ENCODE measurements at regions not wholly inside any gene's neighbourhood (a gene's known extent, or its start where the extent isn't known, plus 50 kb on each side); places are given as distances from the start of the nearest gene placed in this dataset.

- Mint-ChIP-seq H3K4me3 (no peak overlapping the region), H3K27me3 (no peaks in the 10 kb centered on the region), H3K27ac (no peak overlapping the region), H3K36me3 (no peaks in the 10 kb centered on the region), H3K9me3 (peaks cover 17% of the 10 kb centered on the region), H3K4me1 (no peaks in the 10 kb centered on the region)
Observed at GRCh38 chr21:27062443-27062842, 95.6 kb upstream of the ADAMTS5 start.

DNA sequence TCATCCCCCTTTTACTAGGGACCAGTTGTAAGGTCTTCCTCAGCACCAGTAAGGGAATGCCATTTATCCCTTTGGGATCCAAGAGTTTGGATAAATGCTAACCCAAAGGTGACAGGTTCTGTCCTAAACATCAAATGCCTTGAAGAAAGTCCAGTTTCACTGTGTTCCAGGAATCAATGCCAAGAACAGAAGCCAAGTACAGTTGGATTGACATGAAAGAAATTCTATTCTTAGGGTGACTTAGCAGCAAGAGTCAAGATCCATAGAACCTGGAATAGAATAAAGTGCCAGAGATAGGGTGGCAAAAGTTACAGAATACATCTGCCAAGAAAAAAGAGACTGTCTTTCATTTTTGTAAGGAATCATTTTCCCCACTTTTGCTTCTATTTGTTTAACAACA lies 94.9 kb upstream of the ADAMTS5 start:
- Mint-ChIP-seq H3K27ac (no peak overlapping the region), H3K27me3 (no peaks in the 10 kb centered on the region), H3K4me3 (no peak overlapping the region), H3K9me3 (peaks cover 17% of the 10 kb centered on the region), H3K36me3 (no peaks in the 10 kb centered on the region), H3K4me1 (no peaks in the 10 kb centered on the region)

DNA sequence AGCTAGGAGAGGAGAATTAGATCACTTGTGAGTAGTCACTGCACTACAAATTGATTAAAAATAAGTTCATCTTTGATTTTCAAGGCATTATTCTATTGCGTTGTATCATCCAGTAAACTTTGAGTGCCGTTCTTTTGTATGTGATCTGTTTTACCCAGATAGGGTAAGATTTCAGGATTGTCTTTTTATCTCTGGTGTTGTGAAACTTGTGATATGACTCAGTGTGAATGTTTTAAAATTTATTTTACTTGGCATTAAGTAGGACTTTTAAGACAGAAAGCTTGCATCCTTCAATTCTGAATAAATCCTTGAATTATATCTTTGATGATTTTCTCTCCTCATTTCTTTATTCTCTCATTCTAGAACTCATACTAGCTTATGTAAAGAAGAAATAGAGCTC lies 93.3 kb upstream of the ADAMTS5 start:
- H3K36me3 Mint-ChIP-seq = no peaks in the 10 kb centered on the region
- no peak overlapping the region for H3K27ac Mint-ChIP-seq
- no peaks in the 10 kb centered on the region for H3K4me1 Mint-ChIP-seq
- H3K4me3 Mint-ChIP-seq = no peak overlapping the region
- H3K27me3 Mint-ChIP-seq = no peaks in the 10 kb centered on the region
- H3K9me3 Mint-ChIP-seq = peaks cover 10% of the 10 kb centered on the region

DNA sequence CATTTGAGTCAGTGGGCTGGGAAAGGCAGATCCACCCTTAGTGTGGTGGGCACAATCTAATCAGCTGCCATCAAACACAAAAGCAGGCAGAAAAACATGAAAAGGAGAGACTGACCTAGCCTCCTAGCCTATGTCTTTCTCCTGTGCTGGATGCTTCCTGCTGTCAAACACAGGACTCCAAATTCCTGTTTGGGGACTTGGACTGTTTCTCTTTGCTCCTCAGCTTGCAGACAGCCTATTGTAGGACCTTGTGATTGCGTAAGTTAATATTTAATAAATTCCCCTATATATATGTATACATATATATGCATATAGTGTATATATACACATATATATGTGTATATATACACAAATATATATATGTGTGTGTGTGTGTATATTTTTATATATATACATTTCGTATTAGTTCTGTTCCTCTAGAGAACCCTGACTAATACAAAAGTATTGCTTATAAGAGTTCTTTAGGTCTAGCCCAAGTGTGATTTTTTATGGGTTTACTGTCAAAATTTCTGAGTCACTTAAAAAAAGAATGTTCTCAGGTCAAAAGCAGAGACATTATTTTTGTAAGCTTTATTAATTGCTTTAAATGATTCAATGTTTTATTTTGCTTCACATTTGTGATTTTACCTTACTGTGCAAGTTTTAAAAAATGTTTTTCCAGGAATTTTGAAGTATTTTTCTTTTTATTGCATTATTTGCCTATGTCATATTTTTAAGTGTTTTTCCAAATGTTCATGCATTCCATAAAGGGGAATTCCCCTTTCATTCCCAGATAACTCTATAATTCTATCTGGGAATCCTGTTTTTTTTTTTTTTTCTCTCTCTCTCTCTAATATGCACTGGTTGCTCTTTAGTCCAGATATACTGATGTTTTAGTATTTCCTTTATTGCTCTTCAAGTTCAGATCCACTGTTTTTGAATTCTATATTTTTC lies 92.1 kb upstream of the ADAMTS5 start:
- H3K4me1 Mint-ChIP-seq = no peaks in the 10 kb centered on the region
- H3K27me3 Mint-ChIP-seq = no peaks in the 10 kb centered on the region
- no peak overlapping the region for H3K4me3 Mint-ChIP-seq
- no peak overlapping the region for H3K27ac Mint-ChIP-seq
- H3K36me3 Mint-ChIP-seq = no peaks in the 10 kb centered on the region
- H3K9me3 Mint-ChIP-seq = no peaks in the 10 kb centered on the region

DNA sequence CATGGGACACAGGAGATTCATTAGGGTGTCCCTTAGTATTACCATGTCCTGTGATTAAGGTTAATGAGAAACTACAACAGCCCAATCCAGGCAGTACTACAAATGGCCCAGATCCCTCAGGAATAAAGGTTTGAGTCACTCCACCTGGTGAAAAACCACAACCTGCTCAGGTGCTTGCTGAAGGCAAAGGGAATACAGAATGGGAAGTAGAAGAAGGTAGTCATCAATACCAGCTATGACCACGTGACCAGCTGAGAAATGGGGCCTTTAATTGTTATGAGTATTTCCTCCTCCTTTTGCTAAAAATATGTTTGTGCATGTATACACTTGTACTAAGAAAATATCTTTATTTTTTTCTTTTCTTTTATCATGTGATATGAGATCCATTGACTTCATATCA lies 91.1 kb upstream of the ADAMTS5 start:
- H3K27ac Mint-ChIP-seq = no peak overlapping the region
- no peaks in the 10 kb centered on the region for H3K36me3 Mint-ChIP-seq
- H3K4me1 Mint-ChIP-seq = no peaks in the 10 kb centered on the region
- no peak overlapping the region for H3K4me3 Mint-ChIP-seq
- no peaks in the 10 kb centered on the region for H3K9me3 Mint-ChIP-seq
- no peaks in the 10 kb centered on the region for H3K27me3 Mint-ChIP-seq

GRCh38 chr21:27047658-27048314 lies 80.9 kb upstream of the ADAMTS5 start:
- Mint-ChIP-seq H3K4me1 (no peaks in the 10 kb centered on the region), H3K36me3 (no peaks in the 10 kb centered on the region), H3K27ac (no peak overlapping the region), H3K27me3 (no peaks in the 10 kb centered on the region), H3K4me3 (no peak overlapping the region), H3K9me3 (no peaks in the 10 kb centered on the region)

- H3K4me1 Mint-ChIP-seq = no peaks in the 10 kb centered on the region
- no peak overlapping the region for H3K4me3 Mint-ChIP-seq
- H3K9me3 Mint-ChIP-seq = no peaks in the 10 kb centered on the region
- no peak overlapping the region for H3K27ac Mint-ChIP-seq
- no peaks in the 10 kb centered on the region for H3K36me3 Mint-ChIP-seq
- no peaks in the 10 kb centered on the region for H3K27me3 Mint-ChIP-seq
Observed at GRCh38 chr21:27047283-27047657, 80.4 kb upstream of the ADAMTS5 start.

- Mint-ChIP-seq H3K27ac (no peak overlapping the region), H3K36me3 (no peaks in the 10 kb centered on the region), H3K4me1 (no peaks in the 10 kb centered on the region), H3K9me3 (no peaks in the 10 kb centered on the region), H3K27me3 (no peaks in the 10 kb centered on the region), H3K4me3 (no peak overlapping the region)
Observed at GRCh38 chr21:27045281-27045985, 78.5 kb upstream of the ADAMTS5 start.

- H3K27ac Mint-ChIP-seq = no peak overlapping the region
- no peaks in the 10 kb centered on the region for H3K27me3 Mint-ChIP-seq
- no peaks in the 10 kb centered on the region for H3K9me3 Mint-ChIP-seq
- H3K36me3 Mint-ChIP-seq = no peaks in the 10 kb centered on the region
- no peaks in the 10 kb centered on the region for H3K4me1 Mint-ChIP-seq
- no peak overlapping the region for H3K4me3 Mint-ChIP-seq
Observed at GRCh38 chr21:27043377-27043776, 76.5 kb upstream of the ADAMTS5 start.

DNA sequence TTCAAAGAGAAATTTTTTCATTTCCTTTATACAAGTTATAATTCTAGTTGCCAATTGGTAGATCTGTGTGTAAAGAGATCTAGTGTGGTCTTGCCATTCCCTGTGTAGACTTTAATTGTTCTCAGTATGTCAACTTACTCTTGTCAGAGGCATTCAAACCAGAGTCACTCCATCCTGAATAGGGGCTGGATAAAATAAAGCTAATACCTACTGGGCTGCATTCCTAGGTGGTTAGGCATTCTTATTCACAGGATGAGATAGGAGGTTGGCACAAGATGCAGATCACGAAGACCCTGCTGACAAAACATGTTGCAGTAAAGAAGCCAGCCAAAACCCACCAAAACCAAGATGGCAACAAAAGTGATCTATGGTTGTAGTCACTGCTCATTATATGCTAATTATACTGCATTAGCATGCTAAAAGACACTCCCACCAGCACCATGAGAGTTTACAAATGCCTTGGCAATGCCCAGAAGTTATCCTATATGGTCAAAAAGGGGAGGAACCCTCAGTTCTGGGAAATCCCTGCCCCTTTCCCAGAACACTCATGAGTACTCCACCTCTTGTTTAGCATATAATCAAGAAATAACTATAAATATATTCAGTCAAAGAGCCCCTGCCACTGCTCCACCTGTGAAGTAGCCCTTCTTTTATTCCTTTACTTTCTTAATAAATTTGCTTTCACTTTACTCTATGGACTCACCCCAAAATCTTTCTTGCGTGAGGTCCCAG lies 74.0 kb upstream of the ADAMTS5 start:
- Mint-ChIP-seq H3K4me1 (no peaks in the 10 kb centered on the region), H3K9me3 (no peaks in the 10 kb centered on the region), H3K4me3 (no peak overlapping the region), H3K36me3 (no peaks in the 10 kb centered on the region), H3K27ac (no peak overlapping the region), H3K27me3 (no peaks in the 10 kb centered on the region)

- Mint-ChIP-seq H3K4me3 (no peak overlapping the region), H3K9me3 (no peaks in the 10 kb centered on the region), H3K27me3 (no peaks in the 10 kb centered on the region), H3K27ac (no peak overlapping the region), H3K4me1 (no peaks in the 10 kb centered on the region), H3K36me3 (no peaks in the 10 kb centered on the region)
Observed at GRCh38 chr21:27036736-27037301, 69.9 kb upstream of the ADAMTS5 start.

DNA sequence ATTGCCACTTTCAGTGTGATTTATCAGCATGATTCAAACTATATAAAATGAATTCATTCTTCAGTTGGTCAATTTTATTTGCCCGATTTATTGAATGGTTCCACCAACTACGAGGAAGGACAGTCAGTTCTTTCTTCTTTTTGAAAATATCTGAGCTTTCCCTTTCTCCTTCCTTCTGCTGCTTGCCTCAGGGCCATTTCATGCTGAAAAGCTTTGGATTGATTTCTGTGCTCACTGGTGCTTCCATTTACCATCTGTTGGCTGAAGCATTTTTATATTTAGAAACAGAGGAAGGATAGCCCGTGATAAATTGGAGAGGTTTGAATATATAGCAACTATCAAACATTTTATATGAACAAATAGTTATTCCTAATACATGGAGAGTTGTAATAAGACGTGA lies 68.9 kb upstream of the ADAMTS5 start:
- Mint-ChIP-seq H3K27me3 (no peaks in the 10 kb centered on the region), H3K4me3 (no peak overlapping the region), H3K27ac (no peak overlapping the region), H3K36me3 (no peaks in the 10 kb centered on the region), H3K4me1 (no peaks in the 10 kb centered on the region), H3K9me3 (no peaks in the 10 kb centered on the region)

DNA sequence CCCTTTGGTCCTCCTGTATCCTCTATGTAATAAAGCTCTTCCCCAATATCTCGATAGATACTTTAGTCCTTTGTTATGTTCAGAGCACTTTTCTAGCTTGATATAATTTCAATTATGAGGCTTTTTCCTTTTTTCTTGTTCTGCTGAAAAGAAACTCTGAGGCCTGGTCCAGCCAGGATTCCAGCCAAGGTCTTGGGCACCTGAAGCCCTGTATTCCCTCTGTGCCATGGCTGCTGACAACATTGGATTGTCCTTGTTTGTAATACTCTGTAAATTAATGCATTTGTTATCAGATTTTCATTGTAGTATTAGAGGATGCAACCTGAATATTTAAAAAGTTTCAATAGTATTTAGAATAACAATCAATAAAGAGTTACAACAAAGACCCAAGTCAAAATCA lies 67.9 kb upstream of the ADAMTS5 start:
- Mint-ChIP-seq H3K9me3 (no peaks in the 10 kb centered on the region), H3K27ac (no peak overlapping the region), H3K36me3 (no peaks in the 10 kb centered on the region), H3K4me3 (no peak overlapping the region), H3K4me1 (no peaks in the 10 kb centered on the region), H3K27me3 (no peaks in the 10 kb centered on the region)

DNA sequence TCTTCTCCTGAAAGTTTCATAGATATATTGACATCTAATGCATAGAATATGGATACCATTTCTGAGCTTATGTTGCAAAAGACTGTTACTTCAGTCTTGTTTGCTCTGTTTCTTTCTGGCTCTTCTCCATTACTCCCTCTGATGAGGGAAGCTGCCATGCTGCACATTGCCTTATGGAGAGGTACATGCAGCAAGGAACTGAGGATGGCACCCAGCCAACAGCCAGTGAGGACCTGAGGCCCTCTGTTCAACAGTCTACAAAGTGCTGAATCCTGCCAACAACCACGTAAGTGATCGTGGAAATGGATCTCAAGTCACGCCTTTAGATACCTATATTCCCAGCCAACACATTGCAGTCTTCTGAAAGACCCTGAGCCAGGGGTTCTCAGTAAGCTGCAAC lies 66.6 kb upstream of the ADAMTS5 start:
- peaks cover 4% of the 10 kb centered on the region for H3K9me3 Mint-ChIP-seq
- H3K4me1 Mint-ChIP-seq = no peaks in the 10 kb centered on the region
- H3K27me3 Mint-ChIP-seq = no peaks in the 10 kb centered on the region
- no peak overlapping the region for H3K27ac Mint-ChIP-seq
- no peak overlapping the region for H3K4me3 Mint-ChIP-seq
- no peaks in the 10 kb centered on the region for H3K36me3 Mint-ChIP-seq

DNA sequence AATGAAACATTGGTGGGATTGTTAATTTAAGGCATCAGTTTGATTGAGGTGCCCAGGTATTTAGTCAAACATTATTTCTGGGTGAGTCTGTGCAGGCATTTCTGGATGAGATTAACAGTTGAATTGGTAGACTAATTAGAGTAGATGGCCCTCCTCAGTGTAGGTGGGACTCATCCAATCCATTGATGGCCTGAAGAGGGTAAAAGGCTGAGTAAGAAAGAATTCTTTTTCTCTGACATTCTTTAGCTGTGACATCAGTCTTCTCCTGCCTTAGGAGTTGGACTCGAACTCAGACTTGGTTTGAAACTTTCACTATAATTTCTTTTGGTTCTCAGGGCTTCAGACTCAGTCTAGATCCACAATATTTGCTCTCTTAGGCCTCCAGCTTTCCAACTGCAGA lies 59.6 kb upstream of the ADAMTS5 start:
- Mint-ChIP-seq H3K4me3 (no peak overlapping the region), H3K27me3 (no peaks in the 10 kb centered on the region), H3K9me3 (peaks cover 4% of the 10 kb centered on the region), H3K4me1 (no peaks in the 10 kb centered on the region), H3K36me3 (no peaks in the 10 kb centered on the region), H3K27ac (no peak overlapping the region)

Measured in activated naive CD4-positive, alpha-beta T cell treated with anti-CD3 and anti-CD28 coated beads, Interleukin-2, amount 50 U/mL, for 24 hours (primary cell).